HEK293 (cell line): ENCODE measurements at regions not wholly inside any gene's neighbourhood (a gene's known extent, or its start where the extent isn't known, plus 50 kb on each side); places are given as distances from the start of the nearest gene placed in this dataset.
"Not testable (repeated sequence)": the region's sequence is repeated elsewhere in the genome, so short reads cannot be mapped to it uniquely, and the experiment has no call there.

Experiments used
- CTCF ChIA-PET: fragments of 350-600 bp; formaldehyde crosslinking; extraction: SDS; loops from one replicate; lab custom pipeline; 2021; ENCODE audit warnings: antibody characterized with exemption; lab: Yijun Ruan, JAX
- POLR2A ChIA-PET: fragments of 300-600 bp; formaldehyde crosslinking; extraction: SDS; loops from one replicate; lab custom pipeline; 2020; ENCODE audit warnings: antibody characterized with exemption, inconsistent platforms; lab: Yijun Ruan, JAX
- H3K27ac ChIP-seq: fragments of 200-500 bp; sonication (Bioruptor generic); 2 replicates; pipeline ENCODE4 v1.5.1; 2014; ENCODE audit warnings: low read depth, low read length, control low read depth, inconsistent platforms; ENCODE audit errors: extremely low read depth
- H3K36me3 ChIP-seq, 2 experiments: fragments of 200-500 bp in 1 of 2; sonication (Bioruptor generic) in 1 of 2; 1 replicate in 1 of 2; 2 replicates in 1 of 2; pipeline ENCODE4 v1.5.1; 2014 to 2017; ENCODE audit warnings: inconsistent platforms in 2 of 2, low read length in 2 of 2; ENCODE audit not compliant: control insufficient read depth in 2 of 2, insufficient read depth in 1 of 2
- H3K4me1 ChIP-seq: fragments of 200-500 bp; sonication (Bioruptor generic); 2 replicates; pipeline ENCODE4 v1.5.1; 2014; ENCODE audit warnings: mild to moderate bottlenecking, low read length, inconsistent platforms; ENCODE audit not compliant: control insufficient read depth, insufficient read depth
- H3K4me3 ChIP-seq: 2 replicates; pipeline ENCODE4 v1.5.1; 2011; ENCODE audit warnings: low read depth, mild to moderate bottlenecking, control low read depth, low read length, moderate library complexity
- H3K9me3 ChIP-seq: fragments of 200-500 bp; sonication (Bioruptor generic); 2 replicates; pipeline ENCODE4 v1.5.1; 2014; ENCODE audit warnings: low read depth, low read length, inconsistent platforms; ENCODE audit not compliant: control insufficient read depth, insufficient read depth
- BCL11A ChIP-seq: fragments of 450-650 bp; formaldehyde crosslinking; IDR thresholded peaks from 2 replicates; pipeline ENCODE4 v1.5.1; 2016; ENCODE audit warnings: low read depth, missing biosample characterization, missing genetic modification characterization
- GLIS1 ChIP-seq: fragments of 450-650 bp; formaldehyde crosslinking; IDR thresholded peaks from 2 replicates; pipeline ENCODE4 v1.5.1; 2016; ENCODE audit warnings: missing biosample characterization, missing genetic modification characterization
- MYNN ChIP-seq: fragments of 450-650 bp; formaldehyde crosslinking; IDR thresholded peaks from 2 replicates; pipeline ENCODE4 v1.5.1; 2016; ENCODE audit warnings: missing biosample characterization, missing genetic modification characterization, borderline replicate concordance
- PRDM6 ChIP-seq: fragments of 450-650 bp; formaldehyde crosslinking; IDR thresholded peaks from 2 replicates; pipeline ENCODE4 v1.5.1; 2017; ENCODE audit warnings: missing biosample characterization, missing genetic modification characterization
- ZBTB6 ChIP-seq: fragments of 450-650 bp; formaldehyde crosslinking; IDR thresholded peaks from 2 replicates; pipeline ENCODE4 v1.5.1; 2017; ENCODE audit warnings: missing biosample characterization, missing genetic modification characterization
- ZBTB7A ChIP-seq: fragments of 450-650 bp; formaldehyde crosslinking; IDR thresholded peaks from 2 replicates; pipeline ENCODE4 v1.5.1; 2016; ENCODE audit warnings: low read depth, missing biosample characterization, missing genetic modification characterization
- ZNF112 ChIP-seq: fragments of 450-650 bp; formaldehyde crosslinking; IDR thresholded peaks from 2 replicates; pipeline ENCODE4 v1.5.0; 2017; ENCODE audit warnings: missing biosample characterization, missing genetic modification characterization
- ZNF140 ChIP-seq: fragments of 450-650 bp; formaldehyde crosslinking; IDR thresholded peaks from 2 replicates; pipeline ENCODE4 v1.5.1; 2016; ENCODE audit warnings: missing biosample characterization, missing genetic modification characterization
- ZNF280D ChIP-seq: fragments of 450-650 bp; formaldehyde crosslinking; IDR thresholded peaks from 2 replicates; pipeline ENCODE4 v1.5.1; 2016; ENCODE audit warnings: missing biosample characterization, missing genetic modification characterization
- ZNF335 ChIP-seq: fragments of 450-650 bp; formaldehyde crosslinking; conservative IDR thresholded peaks from 2 replicates; pipeline ENCODE4 v1.5.1; 2016; ENCODE audit warnings: missing biosample characterization, missing genetic modification characterization
- ZNF501 ChIP-seq: fragments of 450-650 bp; formaldehyde crosslinking; IDR thresholded peaks from 2 replicates; pipeline ENCODE4 v1.5.1; 2016; ENCODE audit warnings: missing biosample characterization, missing genetic modification characterization
- ZNF510 ChIP-seq: fragments of 450-650 bp; formaldehyde crosslinking; IDR thresholded peaks from 2 replicates; pipeline ENCODE4 v1.5.1; 2018; ENCODE audit warnings: mild to moderate bottlenecking, missing genetic modification characterization, missing biosample characterization; ENCODE audit not compliant: insufficient replicate concordance
- ZNF530 ChIP-seq: fragments of 450-650 bp; formaldehyde crosslinking; IDR thresholded peaks from 2 replicates; pipeline ENCODE4 v1.5.1; 2016; ENCODE audit warnings: low read depth, missing biosample characterization, missing genetic modification characterization
- ZNF791 ChIP-seq: fragments of 450-650 bp; formaldehyde crosslinking; IDR thresholded peaks from 2 replicates; pipeline ENCODE4 v1.5.1; 2016; ENCODE audit warnings: missing biosample characterization, missing genetic modification characterization
- ZNF837 ChIP-seq: fragments of 450-650 bp; formaldehyde crosslinking; IDR thresholded peaks from 2 replicates; pipeline ENCODE4 v1.5.1; 2016; ENCODE audit warnings: missing biosample characterization, missing genetic modification characterization
- TF ChIP-seq, protein P1 (sequence below): fragments of 450-650 bp; formaldehyde crosslinking; IDR thresholded peaks from 2 replicates; pipeline ENCODE4 v1.5.1; 2016; ENCODE audit warnings: missing biosample characterization, missing genetic modification characterization
- TF ChIP-seq, protein P2 (sequence below): fragments of 450-650 bp; formaldehyde crosslinking; conservative IDR thresholded peaks from 2 replicates; pipeline ENCODE4 v1.5.1; 2016; ENCODE audit warnings: low read depth, missing biosample characterization, missing genetic modification characterization

GRCh38 chrX:28170713-28171112, 189.5 kb upstream of the DCAF8L1 start:
- TF ChIP-seq ZNF530 (tag by site-specific recombination) (no peak), MYNN (tag by site-specific recombination) (no peak), GLIS1 (tag by site-specific recombination) (no peak), ZNF140 (tag by site-specific recombination) (no peak), ZNF791 (tag by site-specific recombination) (no peak), ZBTB7A (tag by site-specific recombination) (no peak), ZNF335 (no peak)
- TF ChIP-seq, protein P1, sequence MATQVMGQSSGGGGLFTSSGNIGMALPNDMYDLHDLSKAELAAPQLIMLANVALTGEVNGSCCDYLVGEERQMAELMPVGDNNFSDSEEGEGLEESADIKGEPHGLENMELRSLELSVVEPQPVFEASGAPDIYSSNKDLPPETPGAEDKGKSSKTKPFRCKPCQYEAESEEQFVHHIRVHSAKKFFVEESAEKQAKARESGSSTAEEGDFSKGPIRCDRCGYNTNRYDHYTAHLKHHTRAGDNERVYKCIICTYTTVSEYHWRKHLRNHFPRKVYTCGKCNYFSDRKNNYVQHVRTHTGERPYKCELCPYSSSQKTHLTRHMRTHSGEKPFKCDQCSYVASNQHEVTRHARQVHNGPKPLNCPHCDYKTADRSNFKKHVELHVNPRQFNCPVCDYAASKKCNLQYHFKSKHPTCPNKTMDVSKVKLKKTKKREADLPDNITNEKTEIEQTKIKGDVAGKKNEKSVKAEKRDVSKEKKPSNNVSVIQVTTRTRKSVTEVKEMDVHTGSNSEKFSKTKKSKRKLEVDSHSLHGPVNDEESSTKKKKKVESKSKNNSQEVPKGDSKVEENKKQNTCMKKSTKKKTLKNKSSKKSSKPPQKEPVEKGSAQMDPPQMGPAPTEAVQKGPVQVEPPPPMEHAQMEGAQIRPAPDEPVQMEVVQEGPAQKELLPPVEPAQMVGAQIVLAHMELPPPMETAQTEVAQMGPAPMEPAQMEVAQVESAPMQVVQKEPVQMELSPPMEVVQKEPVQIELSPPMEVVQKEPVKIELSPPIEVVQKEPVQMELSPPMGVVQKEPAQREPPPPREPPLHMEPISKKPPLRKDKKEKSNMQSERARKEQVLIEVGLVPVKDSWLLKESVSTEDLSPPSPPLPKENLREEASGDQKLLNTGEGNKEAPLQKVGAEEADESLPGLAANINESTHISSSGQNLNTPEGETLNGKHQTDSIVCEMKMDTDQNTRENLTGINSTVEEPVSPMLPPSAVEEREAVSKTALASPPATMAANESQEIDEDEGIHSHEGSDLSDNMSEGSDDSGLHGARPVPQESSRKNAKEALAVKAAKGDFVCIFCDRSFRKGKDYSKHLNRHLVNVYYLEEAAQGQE = no peak
- ChIA-PET POLR2A (no interaction called here), CTCF (no interaction called here)
- Histone ChIP-seq H3K4me3 (no peak overlapping the region), H3K36me3 (no peaks in the 10 kb centered on the region), H3K4me1 (no peaks in the 10 kb centered on the region), H3K9me3 (no peaks in the 10 kb centered on the region), H3K27ac (no peak overlapping the region)

DNA sequence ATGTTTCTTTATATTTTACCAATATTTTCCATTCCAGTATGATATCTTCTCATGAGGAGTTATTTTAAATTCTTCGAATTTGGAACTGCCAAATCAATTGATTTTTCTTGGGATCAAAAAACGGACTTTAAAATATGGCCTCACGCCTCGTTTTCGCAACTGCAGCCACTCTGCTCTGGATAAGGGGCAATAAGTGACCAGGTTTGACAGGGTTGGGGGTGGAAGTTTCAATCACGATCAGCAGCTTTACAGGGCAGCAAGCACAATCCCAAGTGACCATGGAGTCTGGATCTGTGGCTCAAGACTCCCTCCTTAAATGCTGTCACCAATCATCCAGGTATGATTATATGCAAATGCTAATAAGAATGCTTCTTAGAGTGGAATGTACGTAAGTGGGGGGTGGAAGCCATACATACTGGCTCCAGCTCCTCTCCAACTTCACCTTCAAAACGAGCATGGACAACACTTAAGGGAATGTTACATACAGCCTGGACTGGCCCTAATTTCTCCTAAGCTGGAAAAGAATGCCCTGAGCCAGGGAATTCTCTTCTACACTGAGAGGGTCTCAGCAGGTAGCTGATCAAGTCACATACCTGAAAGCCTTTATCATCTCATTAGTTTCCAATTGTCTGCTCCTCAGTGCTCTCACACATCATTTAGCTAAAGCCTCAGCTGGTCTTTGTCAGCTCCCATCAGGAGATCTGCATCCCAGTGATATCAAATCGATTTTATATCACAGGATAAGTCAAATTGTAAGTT, 176.9 kb upstream of the DCAF8L1 start:
- no peak overlapping the region for H3K27ac ChIP-seq
- H3K4me3 ChIP-seq = no peak overlapping the region
- H3K9me3 ChIP-seq = no peaks in the 10 kb centered on the region; the same call in 1 of the 2 replicates
- TF ChIP-seq BCL11A (tag by site-specific recombination) (no peak), PRDM6 (tag by site-specific recombination) (no peak), ZNF112 (tag by site-specific recombination) (no peak), ZNF837 (no peak), ZNF501 (no peak), ZNF510 (tag by site-specific recombination) (no peak), ZNF280D (tag by site-specific recombination) (no peak), ZBTB6 (tag by site-specific recombination) (no peak)
- TF ChIP-seq, protein P2, sequence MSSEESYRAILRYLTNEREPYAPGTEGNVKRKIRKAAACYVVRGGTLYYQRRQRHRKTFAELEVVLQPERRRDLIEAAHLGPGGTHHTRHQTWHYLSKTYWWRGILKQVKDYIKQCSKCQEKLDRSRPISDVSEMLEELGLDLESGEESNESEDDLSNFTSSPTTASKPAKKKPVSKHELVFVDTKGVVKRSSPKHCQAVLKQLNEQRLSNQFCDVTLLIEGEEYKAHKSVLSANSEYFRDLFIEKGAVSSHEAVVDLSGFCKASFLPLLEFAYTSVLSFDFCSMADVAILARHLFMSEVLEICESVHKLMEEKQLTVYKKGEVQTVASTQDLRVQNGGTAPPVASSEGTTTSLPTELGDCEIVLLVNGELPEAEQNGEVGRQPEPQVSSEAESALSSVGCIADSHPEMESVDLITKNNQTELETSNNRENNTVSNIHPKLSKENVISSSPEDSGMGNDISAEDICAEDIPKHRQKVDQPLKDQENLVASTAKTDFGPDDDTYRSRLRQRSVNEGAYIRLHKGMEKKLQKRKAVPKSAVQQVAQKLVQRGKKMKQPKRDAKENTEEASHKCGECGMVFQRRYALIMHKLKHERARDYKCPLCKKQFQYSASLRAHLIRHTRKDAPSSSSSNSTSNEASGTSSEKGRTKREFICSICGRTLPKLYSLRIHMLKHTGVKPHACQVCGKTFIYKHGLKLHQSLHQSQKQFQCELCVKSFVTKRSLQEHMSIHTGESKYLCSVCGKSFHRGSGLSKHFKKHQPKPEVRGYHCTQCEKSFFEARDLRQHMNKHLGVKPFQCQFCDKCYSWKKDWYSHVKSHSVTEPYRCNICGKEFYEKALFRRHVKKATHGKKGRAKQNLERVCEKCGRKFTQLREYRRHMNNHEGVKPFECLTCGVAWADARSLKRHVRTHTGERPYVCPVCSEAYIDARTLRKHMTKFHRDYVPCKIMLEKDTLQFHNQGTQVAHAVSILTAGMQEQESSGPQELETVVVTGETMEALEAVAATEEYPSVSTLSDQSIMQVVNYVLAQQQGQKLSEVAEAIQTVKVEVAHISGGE (tag by site-specific recombination) = no peak
- TF ChIP-seq, all 188 proteins: peak for 0
- ChIA-PET CTCF (no interaction called here), POLR2A (no interaction called here)
- no peaks in the 10 kb centered on the region for H3K4me1 ChIP-seq
- no peaks in the 10 kb centered on the region for H3K36me3 ChIP-seq

DNA sequence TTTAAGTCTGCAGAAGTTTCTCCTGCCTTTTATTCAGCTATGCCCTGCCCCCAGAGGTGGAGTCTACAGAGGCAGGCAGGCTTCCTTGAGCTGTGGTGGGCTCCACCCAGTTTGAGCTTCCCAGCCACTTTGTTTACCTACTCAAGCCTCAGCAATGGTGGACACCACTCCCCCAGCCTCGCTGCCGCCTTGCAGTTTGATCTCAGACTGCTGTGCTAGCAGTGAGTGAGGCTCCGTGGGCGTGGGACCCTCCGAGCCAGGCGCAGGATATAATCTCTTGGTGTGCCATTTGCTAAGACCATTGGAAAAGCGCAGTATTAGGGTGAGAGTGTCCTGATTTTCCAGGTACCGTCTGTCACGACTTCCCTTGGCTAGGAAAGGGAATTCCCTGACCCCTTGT, 171.0 kb upstream of the DCAF8L1 start:
- CTCF ChIA-PET = not testable (repeated sequence)

More for the DNA sequence above, 171.0 kb upstream of the DCAF8L1 start:
- H3K27ac ChIP-seq, H3K4me3 ChIP-seq, H3K9me3 ChIP-seq, POLR2A ChIA-PET, H3K4me1 ChIP-seq, H3K36me3 ChIP-seq: not testable (repeated sequence)
